NCI-H2196 treated with DMSO at 0.1 percent for 48 hours (cell line): ENCODE measurements at regions not wholly inside any gene's neighbourhood (a gene's known extent, or its start where the extent isn't known, plus 50 kb on each side); places are given as distances from the start of the nearest gene placed in this dataset.
"Not testable (repeated sequence)": the region's sequence is repeated elsewhere in the genome, so short reads cannot be mapped to it uniquely, and the experiment has no call there.

ENCODE experiments used
- DNase-seq: peaks from one replicate; lab custom pipeline; 2025; ENCODE audit not compliant: unreplicated experiment; lab: John Stamatoyannopoulos, UW

- no peak for DNase-seq
Measured at GRCh38 chr16:17945080-17945601, 391.4 kb downstream of the NPIPA8 start.

GRCh38 chr16:17944345-17944744 is 392.2 kb downstream of the NPIPA8 start:
- DNase-seq = no peak

- no peak for DNase-seq
Measured at GRCh38 chr16:17942067-17942466, 394.5 kb downstream of the NPIPA8 start.

GRCh38 chr16:17940584-17941364 is 395.8 kb downstream of the NPIPA8 start:
- DNase-seq = no peak

GRCh38 chr16:17939723-17940122 is 396.8 kb downstream of the NPIPA8 start:
- DNase-seq = no peak

GRCh38 chr16:17939122-17939536 is 397.4 kb downstream of the NPIPA8 start:
- no peak for DNase-seq

- DNase-seq = no peak
Measured at GRCh38 chr16:17938546-17938945, 398.0 kb downstream of the NPIPA8 start.

GRCh38 chr16:17936766-17937402 is 399.7 kb downstream of the NPIPA8 start:
- no peak for DNase-seq

- no peak for DNase-seq
Measured at GRCh38 chr16:17930280-17930679, 406.3 kb downstream of the NPIPA8 start.

GRCh38 chr16:17926866-17927399 is 409.6 kb downstream of the NPIPA8 start:
- DNase-seq = no peak

GRCh38 chr16:17926461-17926860 is 410.1 kb downstream of the NPIPA8 start:
- no peak for DNase-seq

- DNase-seq = no peak
Measured at GRCh38 chr16:17925761-17926160, 410.8 kb downstream of the NPIPA8 start.

- no peak for DNase-seq
Measured at GRCh38 chr16:17921357-17921978, 415.1 kb downstream of the NPIPA8 start.

GRCh38 chr16:17917316-17918019 is 419.1 kb downstream of the NPIPA8 start:
- DNase-seq = no peak

- no peak for DNase-seq
Measured at GRCh38 chr16:17915791-17916190, 420.7 kb downstream of the NPIPA8 start.

GRCh38 chr16:17914168-17914567 is 422.4 kb downstream of the NPIPA8 start:
- no peak for DNase-seq

- not testable (repeated sequence) for DNase-seq
Measured at GRCh38 chr16:17911578-17911977, 425.0 kb downstream of the NPIPA8 start.

GRCh38 chr16:17906626-17907025 is 429.9 kb downstream of the NPIPA8 start:
- not testable (repeated sequence) for DNase-seq

- no peak for DNase-seq
Measured at GRCh38 chr16:17901309-17901708, 430.5 kb upstream of the XYLT1 start.

GRCh38 chr16:17899141-17899540 is 428.4 kb upstream of the XYLT1 start:
- no peak for DNase-seq

GRCh38 chr16:17887963-17888362 is 417.2 kb upstream of the XYLT1 start:
- no peak for DNase-seq
